Ishikawa (cell line): ENCODE measurements at regions not wholly inside any gene's neighbourhood (a gene's known extent, or its start where the extent isn't known, plus 50 kb on each side); places are given as distances from the start of the nearest gene placed in this dataset.

ENCODE experiments used
- CEBPB ChIP-seq: IDR thresholded peaks from 2 replicates; pipeline ENCODE4 v1.6.1; 2012
- CREB1 ChIP-seq: IDR thresholded peaks from 2 replicates; pipeline ENCODE4 v1.6.1; 2012; ENCODE audit warnings: low read depth
- EGR1 ChIP-seq: IDR thresholded peaks from 2 replicates; pipeline ENCODE4 v1.6.1; 2012
- EP300 ChIP-seq: IDR thresholded peaks from 2 replicates; pipeline ENCODE4 v1.6.1; 2012; ENCODE audit warnings: borderline replicate concordance
- FOXM1 ChIP-seq: IDR thresholded peaks from 2 replicates; pipeline ENCODE4 v1.6.1; 2012; ENCODE audit warnings: low read depth, borderline replicate concordance
- NFIC ChIP-seq: IDR thresholded peaks from 2 replicates; pipeline ENCODE4 v1.6.1; 2012
- RAD21 ChIP-seq: IDR thresholded peaks from 2 replicates; pipeline ENCODE4 v1.6.1; 2012; ENCODE audit warnings: low read depth
- REST ChIP-seq: IDR thresholded peaks from 2 replicates; pipeline ENCODE4 v1.6.1; 2012; ENCODE audit warnings: low read depth, mild to moderate bottlenecking
- TAF1 ChIP-seq: IDR thresholded peaks from 2 replicates; pipeline ENCODE4 v1.6.1; 2012; ENCODE audit warnings: low read depth, mild to moderate bottlenecking
- TCF12 ChIP-seq: IDR thresholded peaks from 2 replicates; pipeline ENCODE4 v1.6.1; 2012; ENCODE audit warnings: low read depth
- TEAD4 ChIP-seq: IDR thresholded peaks from 2 replicates; pipeline ENCODE4 v1.6.1; 2012
- USF1 ChIP-seq: IDR thresholded peaks from 2 replicates; pipeline ENCODE4 v1.6.1; 2012
- YY1 ChIP-seq: IDR thresholded peaks from 2 replicates; pipeline ENCODE4 v1.6.1; 2012; ENCODE audit warnings: low read depth
- ZBTB7A ChIP-seq: IDR thresholded peaks from 2 replicates; pipeline ENCODE4 v1.6.1; 2012; ENCODE audit warnings: low read depth
- TF ChIP-seq, protein P1 (sequence below): IDR thresholded peaks from 2 replicates; pipeline ENCODE4 v1.6.1; 2012

DNA sequence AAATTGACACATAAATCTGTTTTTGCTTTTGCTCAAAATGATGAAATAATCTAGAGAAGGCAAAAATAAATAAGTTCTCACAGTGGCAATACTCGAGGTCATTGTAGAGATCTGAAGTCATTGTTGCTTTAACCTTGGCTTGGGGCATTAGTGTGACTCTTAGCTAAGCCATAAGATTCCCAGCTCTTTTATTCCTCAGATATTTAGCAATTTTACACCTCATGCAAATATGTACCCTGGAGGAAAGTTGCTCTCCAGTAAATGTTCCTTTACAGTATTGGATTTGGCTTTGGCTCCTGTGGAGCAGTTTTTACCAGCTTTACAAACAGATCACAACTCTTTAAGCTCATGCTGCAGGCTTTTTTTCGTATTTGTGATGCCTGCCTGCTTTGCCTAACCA lies 134.2 kb upstream of the NABP1 start:
- TF ChIP-seq RAD21 (no peak), EP300 (no peak), REST (no peak), TEAD4 (no peak), ZBTB7A (no peak), YY1 (no peak), TAF1 (no peak), USF1 (no peak), EGR1 (no peak), CEBPB (no peak), NFIC (no peak), TCF12 (no peak), FOXM1 (no peak), CREB1 (no peak)
- TF ChIP-seq, protein P1, sequence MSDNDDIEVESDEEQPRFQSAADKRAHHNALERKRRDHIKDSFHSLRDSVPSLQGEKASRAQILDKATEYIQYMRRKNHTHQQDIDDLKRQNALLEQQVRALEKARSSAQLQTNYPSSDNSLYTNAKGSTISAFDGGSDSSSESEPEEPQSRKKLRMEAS: no peak

DNA sequence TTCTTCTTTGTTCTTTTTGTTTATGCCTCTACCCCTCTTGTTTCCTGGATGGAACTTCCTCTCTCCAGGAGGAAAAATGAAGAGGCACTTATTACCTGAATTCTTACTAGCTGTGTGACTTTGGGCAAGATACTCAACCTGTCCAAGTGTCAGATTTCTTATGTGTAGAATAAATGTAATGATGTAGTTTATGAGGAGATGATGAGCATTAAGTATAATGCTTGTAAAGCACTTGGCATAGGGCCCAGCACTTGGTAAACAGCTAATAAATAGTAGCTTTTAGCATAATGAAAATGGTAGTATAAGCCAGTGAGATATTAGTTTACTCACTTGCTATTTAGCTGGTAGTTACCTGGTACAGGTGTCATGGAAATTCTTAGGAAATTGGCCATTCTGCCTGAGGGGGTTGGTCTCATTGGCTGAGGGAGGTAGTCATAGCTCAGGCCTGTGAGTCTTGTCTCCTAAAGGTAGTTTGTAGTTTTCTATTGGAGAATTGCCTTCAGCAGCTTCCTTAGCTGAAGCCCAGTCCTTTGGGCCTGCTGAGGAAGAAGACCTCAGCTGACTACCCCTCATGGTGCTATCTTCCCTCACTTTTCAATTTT lies 133.4 kb upstream of the NABP1 start:
- TF ChIP-seq RAD21: no peak
- no peak for TF ChIP-seq YY1
- TF ChIP-seq TAF1: no peak
- TF ChIP-seq EGR1: no peak
- TF ChIP-seq CREB1: no peak

DNA sequence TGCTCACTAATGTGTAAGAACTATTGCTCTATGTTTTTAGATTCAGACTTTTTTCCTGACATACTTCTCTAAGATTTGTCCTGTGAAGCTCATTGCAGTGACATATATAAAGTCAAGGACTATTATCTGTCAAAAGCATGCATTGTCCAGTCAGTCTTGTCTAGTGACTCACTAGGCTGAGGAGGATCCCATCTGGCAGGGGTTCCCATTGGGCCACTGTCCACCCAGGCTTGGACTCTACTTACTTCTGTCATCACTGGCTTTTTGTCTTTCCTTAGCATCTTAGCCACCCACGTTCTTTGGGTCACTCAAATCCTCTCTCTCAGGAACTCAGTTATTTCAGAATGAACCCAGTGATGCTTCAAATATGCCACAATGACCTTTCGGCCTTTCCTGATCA lies 132.6 kb upstream of the NABP1 start:
- TF ChIP-seq, protein P1: no peak
- TF ChIP-seq CEBPB (no peak), NFIC (no peak), EGR1 (no peak), RAD21 (no peak), FOXM1 (no peak), ZBTB7A (no peak), REST (no peak), TCF12 (no peak)

DNA sequence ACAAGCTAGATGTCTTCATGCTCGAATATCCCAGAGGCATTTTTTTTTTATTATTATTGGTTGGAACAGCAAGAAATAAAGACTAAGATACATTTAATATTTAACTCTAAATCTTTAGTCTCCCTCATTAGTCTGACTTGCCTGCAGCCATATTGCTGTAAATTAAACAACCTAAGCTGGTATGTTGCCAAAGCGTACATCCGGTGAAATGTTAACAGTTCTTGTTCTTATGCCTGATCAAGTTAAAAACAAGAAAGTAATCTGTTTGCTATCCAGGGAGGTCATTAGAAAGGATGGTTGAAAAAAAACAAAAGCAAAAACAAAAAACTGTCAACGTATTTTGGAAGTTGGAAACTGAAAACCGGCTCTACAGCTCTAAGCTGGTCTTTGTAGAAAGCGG lies 125.9 kb upstream of the NABP1 start:
- no peak for TF ChIP-seq YY1
- TF ChIP-seq, protein P1: no peak
- TF ChIP-seq TEAD4: no peak
- no peak for TF ChIP-seq TAF1
- TF ChIP-seq CEBPB: no peak
- TF ChIP-seq NFIC: no peak
- TF ChIP-seq EP300: no peak
- no peak for TF ChIP-seq ZBTB7A
- no peak for TF ChIP-seq RAD21
- no peak for TF ChIP-seq TCF12
- no peak for TF ChIP-seq USF1
- no peak for TF ChIP-seq EGR1
- no peak for TF ChIP-seq FOXM1
- no peak for TF ChIP-seq REST
- no peak for TF ChIP-seq CREB1
